Panc1 (cell line): ENCODE measurements at regions not wholly inside any gene's neighbourhood (a gene's known extent, or its start where the extent isn't known, plus 50 kb on each side); places are given as distances from the start of the nearest gene placed in this dataset.
"Not testable (repeated sequence)": the region's sequence is repeated elsewhere in the genome, so short reads cannot be mapped to it uniquely, and the experiment has no call there.

Experiments used
- ATAC-seq: fragments of 200-7000 bp; cut with Tn5 transposase; 2 replicates; pipeline ENCODE4 v1.9.1; 2020; ENCODE audit warnings: mild to moderate bottlenecking, moderate library complexity
- BruUV-seq: library from RNA; stranded (reverse); fragments of 400-500 nt; replicated peaks from 2 replicates; lab custom pipeline; 2021; lab: Mats Ljungman, UMichigan
- CTCF ChIA-PET: fragments of 300-600 bp; sonication (Branson Sonifier 250); formaldehyde crosslinking; loops from one replicate; lab custom pipeline; 2022; ENCODE audit warnings: antibody characterized with exemption; lab: Charles Lee
- POLR2A ChIA-PET: fragments of 300-600 bp; sonication (Branson Sonifier 250); formaldehyde crosslinking; loops from one replicate; lab custom pipeline; 2022; ENCODE audit warnings: antibody characterized with exemption; lab: Charles Lee
- DNase-seq: peaks from one replicate; pipeline ENCODE4 v3.0.0-alpha.2; 2010; ENCODE audit warnings: low read depth, low spot score
- H3K27ac ChIP-seq: 2 replicates; pipeline ENCODE4 v1.5.1; 2011; ENCODE audit warnings: mild to moderate bottlenecking, low read length, inconsistent platforms
- H3K27me3 ChIP-seq: fragments of 200-500 bp; sonication (Bioruptor generic); 2 replicates; pipeline ENCODE4 v1.6.0; 2014; ENCODE audit warnings: low read length, inconsistent platforms; ENCODE audit not compliant: control insufficient read depth, insufficient read depth
- H3K36me3 ChIP-seq: fragments of 200-500 bp; sonication (Bioruptor generic); 2 replicates; pipeline ENCODE4 v1.5.1; 2014; ENCODE audit warnings: inconsistent platforms, mild to moderate bottlenecking, low read length, moderate library complexity; ENCODE audit not compliant: control insufficient read depth, insufficient read depth
- H3K4me1 ChIP-seq: 2 replicates; pipeline ENCODE4 v1.5.1; 2011; ENCODE audit warnings: inconsistent platforms, mild to moderate bottlenecking, low read length, moderate library complexity; ENCODE audit not compliant: control insufficient read depth, insufficient read depth
- H3K4me3 ChIP-seq, 2 experiments: 2 replicates each; pipeline ENCODE4 v1.5.1; 2011 to 2012; ENCODE audit warnings: low read depth in 2 of 2, low read length in 2 of 2, mild to moderate bottlenecking in 2 of 2, inconsistent platforms in 1 of 2, moderate library complexity in 1 of 2
- H3K9me3 ChIP-seq: fragments of 200-500 bp; sonication (Bioruptor generic); 2 replicates; pipeline ENCODE4 v1.5.1; 2014; ENCODE audit warnings: low read depth, mild to moderate bottlenecking, inconsistent platforms, low read length, moderate library complexity; ENCODE audit not compliant: control insufficient read depth, insufficient read depth
- POLR2AphosphoS5 ChIP-seq: IDR thresholded peaks from 2 replicates; pipeline ENCODE4 v1.6.1; 2012; ENCODE audit warnings: mild to moderate bottlenecking, low read depth, low read length, moderate library complexity
- SIN3A ChIP-seq: IDR thresholded peaks from 2 replicates; pipeline ENCODE4 v1.6.1; 2012; ENCODE audit warnings: low read depth, mild to moderate bottlenecking, low read length, moderate library complexity, borderline replicate concordance; ENCODE audit not compliant: insufficient read depth
- TCF7L2 ChIP-seq: IDR thresholded peaks from 2 replicates; pipeline ENCODE4 v1.6.1; 2011; ENCODE audit warnings: mild to moderate bottlenecking, low read depth, low read length, inconsistent platforms
- in situ Hi-C: cut with HindIII; loops from 2 replicates; pipeline ENCODE4 v1.10.0; 2016; ENCODE audit warnings: low sequenced_read_pairs, low pct_unique_long_range_greater_than_20kb
- intact Hi-C: fragments of 100-400 bp; cut with micrococcal nuclease; formaldehyde crosslinking; loops from one replicate; pipeline ENCODE4 v1.10.0; 2022; ENCODE audit not compliant: unreplicated experiment
- TF ChIP-seq, protein P1 (sequence below): fragments of 450-650 bp; IDR thresholded peaks from 2 replicates; pipeline ENCODE4 v1.5.1; 2017; ENCODE audit warnings: mild to moderate bottlenecking
- TF ChIP-seq, protein P2 (sequence below), 2 experiments: IDR thresholded peaks; 2 replicates each; pipeline ENCODE4 v1.6.1; 2011 to 2012; ENCODE audit warnings: low read depth in 2 of 2, control low read depth in 1 of 2, low read length in 1 of 2, mild to moderate bottlenecking in 1 of 2, moderate library complexity in 1 of 2; ENCODE audit not compliant: insufficient read depth in 1 of 2

DNA sequence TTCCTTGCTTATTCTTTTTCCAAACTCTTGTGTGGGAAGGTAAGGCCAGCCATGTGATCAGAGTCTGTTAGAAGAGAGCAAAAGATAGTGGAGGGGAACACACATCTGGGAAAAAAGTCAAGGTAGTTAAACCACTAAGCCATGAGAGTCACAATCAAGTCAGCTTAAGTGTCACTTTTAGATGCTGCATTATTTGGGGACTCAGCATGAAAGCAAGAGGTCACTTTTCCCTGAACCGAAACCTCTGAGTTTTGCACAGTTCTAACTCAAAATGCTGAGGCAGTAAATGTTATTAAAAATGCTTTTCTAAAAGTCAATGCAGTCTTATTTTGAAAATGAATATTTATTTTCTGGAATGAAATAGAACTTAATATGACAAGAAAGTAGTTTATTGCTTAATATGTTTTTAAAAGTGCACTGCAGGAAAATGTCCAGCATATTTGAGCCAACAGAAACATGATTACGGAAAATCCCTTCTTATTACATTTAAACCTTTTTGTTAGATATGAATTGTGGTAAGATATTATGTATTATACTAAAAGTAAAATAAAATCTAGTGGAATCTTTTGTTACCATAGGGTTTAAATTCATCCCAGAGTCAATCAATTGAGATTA lies 69.3 kb downstream of the RBM11 start:
- intact Hi-C loops, result no loop called here
- Histone ChIP-seq H3K4me1 (no peaks in the 10 kb centered on the region), H3K4me3 (no peak overlapping the region), H3K9me3 (no peaks in the 10 kb centered on the region), H3K27ac (no peak overlapping the region), H3K36me3 (no peaks in the 10 kb centered on the region), H3K27me3 (no peaks in the 10 kb centered on the region)
- DNase-seq (no peak), ATAC-seq (no peak)
- ChIA-PET POLR2A (no interaction called here), CTCF (no interaction called here)
- TF ChIP-seq TCF7L2 (no peak), POLR2AphosphoS5 (no peak), SIN3A (no peak)
- TF ChIP-seq, protein P1, sequence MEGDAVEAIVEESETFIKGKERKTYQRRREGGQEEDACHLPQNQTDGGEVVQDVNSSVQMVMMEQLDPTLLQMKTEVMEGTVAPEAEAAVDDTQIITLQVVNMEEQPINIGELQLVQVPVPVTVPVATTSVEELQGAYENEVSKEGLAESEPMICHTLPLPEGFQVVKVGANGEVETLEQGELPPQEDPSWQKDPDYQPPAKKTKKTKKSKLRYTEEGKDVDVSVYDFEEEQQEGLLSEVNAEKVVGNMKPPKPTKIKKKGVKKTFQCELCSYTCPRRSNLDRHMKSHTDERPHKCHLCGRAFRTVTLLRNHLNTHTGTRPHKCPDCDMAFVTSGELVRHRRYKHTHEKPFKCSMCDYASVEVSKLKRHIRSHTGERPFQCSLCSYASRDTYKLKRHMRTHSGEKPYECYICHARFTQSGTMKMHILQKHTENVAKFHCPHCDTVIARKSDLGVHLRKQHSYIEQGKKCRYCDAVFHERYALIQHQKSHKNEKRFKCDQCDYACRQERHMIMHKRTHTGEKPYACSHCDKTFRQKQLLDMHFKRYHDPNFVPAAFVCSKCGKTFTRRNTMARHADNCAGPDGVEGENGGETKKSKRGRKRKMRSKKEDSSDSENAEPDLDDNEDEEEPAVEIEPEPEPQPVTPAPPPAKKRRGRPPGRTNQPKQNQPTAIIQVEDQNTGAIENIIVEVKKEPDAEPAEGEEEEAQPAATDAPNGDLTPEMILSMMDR, result no peak
- TF ChIP-seq, protein P2, sequence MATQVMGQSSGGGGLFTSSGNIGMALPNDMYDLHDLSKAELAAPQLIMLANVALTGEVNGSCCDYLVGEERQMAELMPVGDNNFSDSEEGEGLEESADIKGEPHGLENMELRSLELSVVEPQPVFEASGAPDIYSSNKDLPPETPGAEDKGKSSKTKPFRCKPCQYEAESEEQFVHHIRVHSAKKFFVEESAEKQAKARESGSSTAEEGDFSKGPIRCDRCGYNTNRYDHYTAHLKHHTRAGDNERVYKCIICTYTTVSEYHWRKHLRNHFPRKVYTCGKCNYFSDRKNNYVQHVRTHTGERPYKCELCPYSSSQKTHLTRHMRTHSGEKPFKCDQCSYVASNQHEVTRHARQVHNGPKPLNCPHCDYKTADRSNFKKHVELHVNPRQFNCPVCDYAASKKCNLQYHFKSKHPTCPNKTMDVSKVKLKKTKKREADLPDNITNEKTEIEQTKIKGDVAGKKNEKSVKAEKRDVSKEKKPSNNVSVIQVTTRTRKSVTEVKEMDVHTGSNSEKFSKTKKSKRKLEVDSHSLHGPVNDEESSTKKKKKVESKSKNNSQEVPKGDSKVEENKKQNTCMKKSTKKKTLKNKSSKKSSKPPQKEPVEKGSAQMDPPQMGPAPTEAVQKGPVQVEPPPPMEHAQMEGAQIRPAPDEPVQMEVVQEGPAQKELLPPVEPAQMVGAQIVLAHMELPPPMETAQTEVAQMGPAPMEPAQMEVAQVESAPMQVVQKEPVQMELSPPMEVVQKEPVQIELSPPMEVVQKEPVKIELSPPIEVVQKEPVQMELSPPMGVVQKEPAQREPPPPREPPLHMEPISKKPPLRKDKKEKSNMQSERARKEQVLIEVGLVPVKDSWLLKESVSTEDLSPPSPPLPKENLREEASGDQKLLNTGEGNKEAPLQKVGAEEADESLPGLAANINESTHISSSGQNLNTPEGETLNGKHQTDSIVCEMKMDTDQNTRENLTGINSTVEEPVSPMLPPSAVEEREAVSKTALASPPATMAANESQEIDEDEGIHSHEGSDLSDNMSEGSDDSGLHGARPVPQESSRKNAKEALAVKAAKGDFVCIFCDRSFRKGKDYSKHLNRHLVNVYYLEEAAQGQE (IDR thresholded peaks at IDR 0.05; ENCODE audit: insufficient read depth in 1 of 2, low read depth in 2 of 2, low read length in 1 of 2), result no peak
- no TSS peak for BruUV-seq
- in situ Hi-C loops, result no loop called here

DNA sequence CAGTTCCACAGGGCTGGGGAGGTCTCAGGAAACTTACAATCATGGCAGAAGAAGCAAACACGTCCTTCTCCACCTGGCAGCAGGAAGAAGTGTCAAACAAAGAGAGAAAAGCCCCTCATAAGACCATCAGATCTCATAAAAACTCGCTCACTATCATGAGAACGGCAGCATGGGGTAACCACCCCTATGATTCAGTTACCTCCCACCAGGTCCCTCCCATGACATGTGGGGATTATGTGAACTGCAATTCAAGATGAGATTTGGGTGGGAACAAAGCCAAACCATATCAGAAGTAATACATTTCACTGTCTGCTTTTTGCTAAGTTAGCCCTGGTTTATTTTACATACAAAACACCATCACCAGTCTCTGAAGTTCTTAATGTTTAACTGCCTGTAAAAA lies 68.5 kb downstream of the RBM11 start:
- ChIA-PET POLR2A (no interaction called here), CTCF (no interaction called here)
- H3K4me3 ChIP-seq, result no peak overlapping the region
- in situ Hi-C loops, result no loop called here
- no peak overlapping the region for H3K27ac ChIP-seq
- intact Hi-C loops, result no loop called here
- no peaks in the 10 kb centered on the region for H3K27me3 ChIP-seq
- ATAC-seq, result no peak
- H3K36me3 ChIP-seq, result no peaks in the 10 kb centered on the region
- no peak for DNase-seq
- no peaks in the 10 kb centered on the region for H3K9me3 ChIP-seq
- BruUV-seq, result no TSS peak
- no peaks in the 10 kb centered on the region for H3K4me1 ChIP-seq
- no peak for TF ChIP-seq TCF7L2
- TF ChIP-seq POLR2AphosphoS5, result no peak
- no peak for TF ChIP-seq SIN3A
- TF ChIP-seq, protein P1, result no peak
- TF ChIP-seq, protein P2 (IDR thresholded peaks at IDR 0.05; ENCODE audit: insufficient read depth in 1 of 2, low read depth in 2 of 2, low read length in 1 of 2), result no peak

DNA sequence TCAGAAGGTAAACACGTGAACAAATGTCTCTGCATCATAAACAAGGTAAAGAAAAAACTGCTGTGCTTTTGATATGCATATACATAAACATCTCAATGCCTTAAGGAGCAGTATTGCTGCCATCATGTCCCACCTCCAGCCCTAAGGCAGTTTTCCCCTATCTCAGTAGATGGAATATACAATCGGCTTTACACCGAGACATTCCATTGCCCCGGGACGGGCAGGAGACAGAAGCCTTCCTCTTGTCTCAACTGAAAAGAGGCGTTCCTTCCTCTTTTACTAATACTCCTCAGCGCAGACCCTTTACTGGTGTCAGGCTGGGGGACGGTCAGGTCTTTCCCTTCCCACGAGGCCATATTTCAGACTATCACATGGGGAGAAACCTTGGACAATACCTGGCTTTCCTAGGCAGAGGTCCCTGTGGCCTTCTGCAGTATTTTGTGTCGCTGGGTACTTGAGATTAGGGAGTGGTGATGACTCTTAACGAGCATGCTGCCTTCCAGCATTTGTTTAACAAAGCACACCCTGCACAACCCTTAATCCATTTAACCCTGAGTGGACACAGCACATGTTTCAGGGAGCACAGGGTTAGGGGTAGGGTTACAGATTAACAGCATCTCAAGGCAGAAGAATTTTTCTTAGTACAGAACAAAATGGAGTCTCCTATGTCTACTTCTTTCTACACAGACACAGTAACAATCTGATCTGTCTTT lies 65.4 kb downstream of the RBM11 start:
- ATAC-seq, BruUV-seq, H3K27me3 ChIP-seq, H3K36me3 ChIP-seq, H3K27ac ChIP-seq, H3K4me1 ChIP-seq, POLR2A ChIA-PET, DNase-seq, intact Hi-C loops, CTCF ChIA-PET, in situ Hi-C loops, H3K4me3 ChIP-seq, H3K9me3 ChIP-seq: not testable (repeated sequence)
